HFFc6 (cell line): ENCODE measurements at regions not wholly inside any gene's neighbourhood (a gene's known extent, or its start where the extent isn't known, plus 50 kb on each side); places are given as distances from the start of the nearest gene placed in this dataset.
"Not testable (repeated sequence)": the region's sequence is repeated elsewhere in the genome, so short reads cannot be mapped to it uniquely, and the experiment has no call there.

Source experiments
- DNase-seq: peaks from one replicate; pipeline ENCODE4 v3.0.0-alpha.2; 2018
- H3K27ac Mint-ChIP-seq: 2 replicates; pipeline ENCODE4 v1.8.0; 2020; ENCODE audit warnings: mild to moderate bottlenecking, mixed read lengths
- H3K27me3 Mint-ChIP-seq: 2 replicates; pipeline ENCODE4 v1.8.0; 2021; ENCODE audit warnings: mild to moderate bottlenecking, moderate library complexity, mixed read lengths; ENCODE audit not compliant: insufficient read depth
- H3K36me3 Mint-ChIP-seq: 2 replicates; pipeline ENCODE4 v1.8.0; 2021; ENCODE audit warnings: low read depth, mixed read lengths
- H3K4me1 Mint-ChIP-seq: 2 replicates; pipeline ENCODE4 v1.8.0; 2020; ENCODE audit warnings: low read depth, mixed read lengths
- H3K4me3 Mint-ChIP-seq: 2 replicates; pipeline ENCODE4 v1.8.0; 2020; ENCODE audit warnings: mild to moderate bottlenecking, moderate library complexity, mixed read lengths
- H3K9me3 Mint-ChIP-seq: 2 replicates; pipeline ENCODE4 v1.8.0; 2020; ENCODE audit warnings: mild to moderate bottlenecking, mixed read lengths
- CTCF ChIP-seq: fragments of 200-600 bp; sonication (generic); IDR thresholded peaks from 2 replicates; pipeline ENCODE4 v1.5.0; 2021; ENCODE audit warnings: antibody characterized with exemption, mild to moderate bottlenecking

GRCh38 chr5:43833961-43834360, 231.0 kb downstream of the NNT start:
- TF ChIP-seq CTCF = no peak
- Mint-ChIP-seq H3K9me3 (peaks cover 25% of the 10 kb centered on the region), H3K36me3 (no peaks in the 10 kb centered on the region), H3K4me3 (no peak overlapping the region), H3K4me1 (no peaks in the 10 kb centered on the region), H3K27me3 (no peaks in the 10 kb centered on the region), H3K27ac (no peak overlapping the region)
- DNase-seq = no peak

GRCh38 chr5:43824325-43824964, 221.5 kb downstream of the NNT start:
- not testable (repeated sequence) for H3K4me1 Mint-ChIP-seq, H3K27ac Mint-ChIP-seq, H3K4me3 Mint-ChIP-seq, DNase-seq, H3K36me3 Mint-ChIP-seq, H3K27me3 Mint-ChIP-seq
- H3K9me3 Mint-ChIP-seq = peaks cover 33% of the 10 kb centered on the region

DNA sequence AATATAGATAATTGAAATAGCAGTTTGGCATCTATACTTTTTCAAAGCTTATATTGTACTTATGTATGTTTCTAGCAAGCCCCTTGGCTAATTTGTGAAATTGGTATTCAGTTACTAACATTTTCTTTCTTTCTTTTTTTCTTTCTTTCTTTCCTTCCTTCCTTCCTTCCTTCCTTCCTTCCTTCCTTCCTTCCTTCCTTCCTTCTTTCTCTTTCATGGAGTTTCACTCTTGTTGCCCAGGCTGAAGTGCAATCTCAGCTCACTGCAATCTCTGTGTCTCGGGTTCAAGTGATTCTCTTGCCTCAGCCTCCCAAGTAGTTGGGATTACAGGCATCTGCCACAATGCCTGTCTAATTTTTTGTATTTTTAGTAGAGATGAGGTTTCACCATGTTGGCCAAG, 215.4 kb downstream of the NNT start:
- not testable (repeated sequence) for H3K4me1 Mint-ChIP-seq, DNase-seq, H3K36me3 Mint-ChIP-seq, H3K27ac Mint-ChIP-seq, H3K4me3 Mint-ChIP-seq, H3K27me3 Mint-ChIP-seq
- H3K9me3 Mint-ChIP-seq = peaks cover 31% of the 10 kb centered on the region

DNA sequence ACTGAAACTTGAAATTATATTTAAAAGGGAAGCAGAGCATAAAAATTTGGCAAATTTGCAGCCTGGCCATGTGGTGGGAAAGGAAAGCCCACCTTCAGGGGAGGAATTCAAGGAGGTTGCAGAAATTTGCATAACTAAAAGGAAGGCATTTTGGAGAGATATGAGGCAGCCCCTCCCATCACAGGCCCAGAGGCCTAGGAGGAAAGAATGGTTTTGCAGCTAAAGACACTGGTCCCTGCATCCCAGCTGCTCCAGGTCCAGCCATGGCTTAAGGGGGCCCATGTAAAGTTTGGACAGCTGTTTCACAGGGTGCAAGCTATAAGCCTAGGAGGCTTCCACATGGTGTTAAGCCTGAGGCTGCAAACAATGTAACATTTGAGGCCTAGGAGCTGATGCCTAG, 212.5 kb downstream of the NNT start:
- Mint-ChIP-seq H3K4me3 (no peak overlapping the region), H3K27ac (no peak overlapping the region), H3K9me3 (peaks cover 38% of the 10 kb centered on the region), H3K4me1 (no peaks in the 10 kb centered on the region), H3K27me3 (no peaks in the 10 kb centered on the region; the same call in 1 of the 2 replicates), H3K36me3 (no peaks in the 10 kb centered on the region; the same call in 1 of the 2 replicates)
- TF ChIP-seq CTCF = no peak
- no peak for DNase-seq

DNA sequence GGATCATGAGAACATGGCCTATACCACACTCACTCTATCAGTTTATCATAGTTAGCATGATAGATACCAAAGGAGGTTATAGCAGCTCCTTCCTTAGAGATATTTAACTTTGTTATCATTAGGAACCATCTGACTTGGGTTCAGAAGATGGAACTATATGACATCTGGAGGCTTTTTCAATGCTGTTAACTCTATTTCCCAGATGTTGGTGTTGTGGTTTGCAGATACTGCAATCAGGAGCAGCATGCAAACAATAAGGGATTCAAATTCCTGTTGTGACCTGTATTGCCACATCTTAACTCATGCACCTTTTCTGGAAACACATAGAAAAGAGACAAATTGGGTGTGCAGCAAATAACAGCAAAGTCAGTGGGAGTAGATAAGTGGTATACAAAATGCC, 201.7 kb downstream of the NNT start:
- Mint-ChIP-seq H3K27ac (no peak overlapping the region), H3K9me3 (no peaks in the 10 kb centered on the region; the same call in 1 of the 2 replicates), H3K4me3 (no peak overlapping the region), H3K27me3 (no peaks in the 10 kb centered on the region; the same call in 1 of the 2 replicates), H3K36me3 (no peaks in the 10 kb centered on the region), H3K4me1 (no peaks in the 10 kb centered on the region)
- DNase-seq = no peak
- no peak for TF ChIP-seq CTCF

- no peak for DNase-seq
- Mint-ChIP-seq H3K27ac (no peak overlapping the region), H3K4me1 (no peaks in the 10 kb centered on the region), H3K36me3 (no peaks in the 10 kb centered on the region), H3K9me3 (no peaks in the 10 kb centered on the region), H3K4me3 (no peak overlapping the region), H3K27me3 (no peaks in the 10 kb centered on the region; the same call in 1 of the 2 replicates)
- no peak for TF ChIP-seq CTCF
These were observed 201.1 kb downstream of the NNT start for GRCh38 chr5:43804041-43804440.

GRCh38 chr5:43802651-43803050, 199.7 kb downstream of the NNT start:
- H3K27ac Mint-ChIP-seq = no peak overlapping the region

More at GRCh38 chr5:43802651-43803050, 199.7 kb downstream of the NNT start:
- H3K4me1 Mint-ChIP-seq = no peaks in the 10 kb centered on the region
- H3K36me3 Mint-ChIP-seq = no peaks in the 10 kb centered on the region
- DNase-seq = no peak
- no peak for TF ChIP-seq CTCF
- no peaks in the 10 kb centered on the region for H3K9me3 Mint-ChIP-seq
- no peak overlapping the region for H3K4me3 Mint-ChIP-seq
- H3K27me3 Mint-ChIP-seq = no peaks in the 10 kb centered on the region; the same call in 1 of the 2 replicates
